NT2/D1 (cell line): ENCODE measurements at regions not wholly inside any gene's neighbourhood (a gene's known extent, or its start where the extent isn't known, plus 50 kb on each side); places are given as distances from the start of the nearest gene placed in this dataset.

ENCODE experiments used
- SUZ12 ChIP-seq: IDR thresholded peaks from 2 replicates; pipeline ENCODE4 v1.6.1; 2011; ENCODE audit not compliant: insufficient read length, insufficient read depth; ENCODE audit errors: extremely low read depth
- YY1 ChIP-seq: IDR thresholded peaks from 2 replicates; pipeline ENCODE4 v1.6.1; 2011; ENCODE audit not compliant: insufficient read length, insufficient read depth
- ZNF274 ChIP-seq: IDR thresholded peaks from 2 replicates; pipeline ENCODE4 v1.6.1; 2011; ENCODE audit warnings: mild to moderate bottlenecking, low read depth, low read length

DNA sequence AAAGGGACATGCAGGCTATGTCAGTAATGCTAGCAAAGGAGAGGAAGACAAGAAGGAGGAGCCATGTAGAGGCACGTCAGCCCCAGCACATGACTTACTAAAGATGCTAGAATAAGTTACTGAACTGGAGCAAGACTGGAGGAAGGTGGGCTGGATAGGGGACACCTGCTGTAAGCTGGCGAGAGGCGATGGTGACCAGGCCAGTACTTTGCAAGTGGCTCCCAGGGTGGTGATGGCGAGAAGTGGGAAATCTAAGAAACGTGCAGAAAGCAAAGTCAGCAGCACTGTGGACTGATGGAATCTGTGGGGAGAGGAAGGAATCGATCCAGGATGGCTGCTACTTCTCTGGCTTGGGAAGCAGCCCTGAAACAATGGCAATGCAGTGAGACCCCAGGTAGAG is 617.1 kb upstream of the ADAMTS16 start:
- TF ChIP-seq YY1 (no peak), ZNF274 (no peak), SUZ12 (no peak)
